Mucosa of rectum (tissue), 2 donors: ENCODE measurements at regions not wholly inside any gene's neighbourhood (a gene's known extent, or its start where the extent isn't known, plus 50 kb on each side); places are given as distances from the start of the nearest gene placed in this dataset.

ENCODE experiments used
- H3K27ac ChIP-seq, 2 donors: one replicate each; pipeline ENCODE4 v1.7.0; 2013; ENCODE audit warnings: inconsistent platforms in 2 of 2, low read depth in 2 of 2, low read length in 2 of 2
- H3K27me3 ChIP-seq, 2 donors: one replicate each; pipeline ENCODE4 v1.7.0; 2013; ENCODE audit warnings: low read length in 2 of 2; ENCODE audit not compliant: control insufficient read depth in 2 of 2, insufficient read depth in 2 of 2
- H3K36me3 ChIP-seq, 2 donors: one replicate each; pipeline ENCODE4 v1.7.0; 2013; ENCODE audit warnings: low read length in 2 of 2; ENCODE audit not compliant: control insufficient read depth in 2 of 2, insufficient read depth in 2 of 2
- H3K4me1 ChIP-seq, 2 donors: one replicate each; pipeline ENCODE4 v1.7.0; 2013; ENCODE audit warnings: low read length in 2 of 2, mild to moderate bottlenecking in 1 of 2; ENCODE audit not compliant: control insufficient read depth in 2 of 2, insufficient read depth in 2 of 2
- H3K4me3 ChIP-seq, 2 donors: one replicate each; pipeline ENCODE4 v1.7.0; 2013; ENCODE audit warnings: low read length in 2 of 2
- H3K9ac ChIP-seq, 2 donors: one replicate each; pipeline ENCODE4 v1.7.0; 2013; ENCODE audit warnings: low read length in 2 of 2, low read depth in 1 of 2, mild to moderate bottlenecking in 1 of 2
- H3K9me3 ChIP-seq, 2 donors: one replicate each; pipeline ENCODE4 v1.7.0; 2013; ENCODE audit warnings: low read length in 2 of 2; ENCODE audit not compliant: control insufficient read depth in 2 of 2
- donor health status: healthy.
- donor health status: Normal muscosa, but diverticular disease.

- Histone ChIP-seq H3K27me3 (no peaks in the 10 kb centered on the region), H3K4me1 (no peaks in the 10 kb centered on the region), H3K27ac (no peak overlapping the region), H3K4me3 (no peak overlapping the region), H3K36me3 (no peaks in the 10 kb centered on the region), H3K9me3 (no peaks in the 10 kb centered on the region), H3K9ac (no peak overlapping the region)
Measured at GRCh38 chr2:199136242-199136641, 321.5 kb downstream of the SATB2 start.

DNA sequence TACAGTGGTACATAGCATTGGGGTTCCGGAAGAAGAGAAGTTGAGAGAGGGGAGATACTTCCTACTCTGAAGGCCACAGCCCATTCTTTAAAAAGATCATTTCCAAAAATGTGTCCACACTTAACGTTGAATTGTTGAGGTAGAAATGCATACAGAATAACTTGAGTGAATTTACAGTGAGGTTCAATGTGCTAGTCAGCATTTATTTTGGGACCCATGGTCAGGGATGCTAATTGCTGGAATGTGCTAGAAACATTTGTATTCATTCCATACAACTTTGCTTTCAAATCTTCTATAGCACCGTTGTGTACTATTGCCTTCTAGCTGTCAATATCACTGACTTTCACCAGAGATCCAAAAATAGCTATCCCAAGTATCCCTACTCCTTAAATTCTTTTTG, 325.9 kb downstream of the SATB2 start:
- no peaks in the 10 kb centered on the region for H3K27me3 ChIP-seq

GRCh38 chr2:199131136-199131655, 326.5 kb downstream of the SATB2 start:
- Histone ChIP-seq H3K4me3 (no peak overlapping the region), H3K27me3 (no peaks in the 10 kb centered on the region), H3K9me3 (no peaks in the 10 kb centered on the region), H3K9ac (no peak overlapping the region), H3K4me1 (no peaks in the 10 kb centered on the region), H3K36me3 (no peaks in the 10 kb centered on the region), H3K27ac (no peak overlapping the region)

More for the DNA sequence above, 325.9 kb downstream of the SATB2 start:
- H3K4me3 ChIP-seq = no peak overlapping the region
- H3K27ac ChIP-seq = no peak overlapping the region
- H3K4me1 ChIP-seq = no peaks in the 10 kb centered on the region
- no peak overlapping the region for H3K9ac ChIP-seq
- no peaks in the 10 kb centered on the region for H3K36me3 ChIP-seq
- H3K9me3 ChIP-seq = no peaks in the 10 kb centered on the region

DNA sequence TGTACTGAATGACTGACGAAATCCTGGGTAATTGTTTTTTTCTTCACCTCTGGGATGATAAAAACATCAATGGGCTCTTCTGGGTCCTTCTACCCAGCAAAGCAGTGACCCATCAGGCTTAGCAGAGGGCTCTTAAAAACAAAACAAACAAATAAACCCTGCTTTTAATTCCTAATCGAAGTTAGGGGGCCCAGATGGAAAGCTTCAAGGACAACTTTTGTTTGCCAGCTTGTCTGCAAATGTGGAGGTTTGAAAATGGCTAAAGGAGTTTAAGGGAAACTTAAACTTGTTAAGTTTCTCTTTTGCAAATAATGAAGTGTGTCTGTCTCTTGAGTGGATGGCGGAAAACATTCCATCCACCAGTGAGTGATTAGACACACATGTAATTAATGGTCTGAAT, 327.2 kb downstream of the SATB2 start:
- no peaks in the 10 kb centered on the region for H3K9me3 ChIP-seq
- no peaks in the 10 kb centered on the region for H3K27me3 ChIP-seq
- no peaks in the 10 kb centered on the region for H3K36me3 ChIP-seq
- H3K9ac ChIP-seq = no peak overlapping the region
- no peak overlapping the region for H3K27ac ChIP-seq
- no peak overlapping the region for H3K4me3 ChIP-seq
- no peaks in the 10 kb centered on the region for H3K4me1 ChIP-seq

DNA sequence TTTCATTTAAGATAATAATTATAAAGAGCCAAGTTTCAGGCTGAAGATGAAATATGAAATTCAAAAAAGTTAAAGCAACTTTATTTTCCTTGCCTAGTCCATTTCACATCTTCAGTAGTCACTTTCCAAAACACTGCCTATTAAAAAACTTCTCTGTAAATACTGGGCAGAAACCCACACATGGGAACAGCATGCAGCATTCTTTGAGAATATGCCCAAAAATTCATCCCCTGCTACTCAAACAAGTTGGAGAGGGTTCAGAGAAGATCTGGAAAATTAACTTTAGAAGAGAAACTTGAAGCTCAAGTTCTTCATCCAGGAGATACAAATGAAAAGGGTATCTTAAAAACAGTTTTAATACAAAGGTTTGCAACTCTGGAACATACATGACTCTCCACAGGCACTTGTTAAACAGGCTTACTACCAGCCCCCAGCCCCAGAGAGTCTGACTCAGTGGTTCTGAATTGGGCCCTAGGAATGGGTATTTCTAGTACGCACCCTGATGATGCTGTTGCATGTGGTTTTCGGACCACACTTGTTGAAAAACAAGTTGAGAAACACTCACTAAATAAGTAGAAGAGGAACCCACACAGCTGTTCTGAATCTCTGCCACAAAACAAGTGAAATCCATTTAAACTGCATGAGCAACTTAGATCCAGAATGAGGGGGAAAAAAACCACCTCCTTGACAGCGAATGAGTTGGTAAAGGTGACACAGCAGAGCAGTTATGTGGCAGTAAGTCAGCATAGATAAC, 329.1 kb downstream of the SATB2 start:
- no peaks in the 10 kb centered on the region for H3K9me3 ChIP-seq

GRCh38 chr2:199119796-199120195, 337.9 kb downstream of the SATB2 start:
- H3K4me3 ChIP-seq = no peak overlapping the region
- no peaks in the 10 kb centered on the region for H3K4me1 ChIP-seq
- H3K27ac ChIP-seq = no peak overlapping the region
- H3K27me3 ChIP-seq = no peaks in the 10 kb centered on the region
- no peaks in the 10 kb centered on the region for H3K9me3 ChIP-seq
- no peaks in the 10 kb centered on the region for H3K36me3 ChIP-seq
- no peak overlapping the region for H3K9ac ChIP-seq

More for the DNA sequence above, 329.1 kb downstream of the SATB2 start:
- Histone ChIP-seq H3K4me1 (no peaks in the 10 kb centered on the region), H3K36me3 (no peaks in the 10 kb centered on the region), H3K27ac (no peak overlapping the region), H3K9ac (no peak overlapping the region), H3K27me3 (no peaks in the 10 kb centered on the region), H3K4me3 (no peak overlapping the region)

GRCh38 chr2:199118673-199119112, 339.0 kb downstream of the SATB2 start:
- H3K27me3 ChIP-seq = no peaks in the 10 kb centered on the region

DNA sequence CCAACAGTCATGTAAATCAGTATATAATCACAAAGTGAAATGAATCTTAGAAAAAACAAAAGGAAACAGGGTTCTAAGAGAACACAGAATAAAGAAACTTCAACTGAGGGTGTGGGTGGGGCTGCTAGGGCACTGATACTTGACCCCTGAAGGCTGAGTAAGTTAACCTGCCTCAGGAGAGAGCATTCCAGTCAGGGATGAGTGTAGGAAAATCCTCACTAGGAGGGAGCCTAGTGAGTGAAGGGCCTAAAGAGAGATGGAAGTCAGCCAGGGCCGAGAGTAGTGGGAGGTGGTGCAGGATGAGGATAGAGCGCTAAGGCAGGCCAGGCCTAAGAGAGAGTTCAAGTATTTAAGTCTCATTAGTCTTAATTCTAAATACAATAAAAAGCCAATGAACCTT, 342.6 kb downstream of the SATB2 start:
- H3K27ac ChIP-seq = no peak overlapping the region
- H3K9me3 ChIP-seq = no peaks in the 10 kb centered on the region
- H3K4me1 ChIP-seq = no peaks in the 10 kb centered on the region
- no peaks in the 10 kb centered on the region for H3K36me3 ChIP-seq
- H3K9ac ChIP-seq = no peak overlapping the region
- H3K4me3 ChIP-seq = no peak overlapping the region
- H3K27me3 ChIP-seq = no peaks in the 10 kb centered on the region

More at GRCh38 chr2:199118673-199119112, 339.0 kb downstream of the SATB2 start:
- H3K9me3 ChIP-seq = no peaks in the 10 kb centered on the region
- no peaks in the 10 kb centered on the region for H3K36me3 ChIP-seq
- no peak overlapping the region for H3K27ac ChIP-seq
- H3K4me1 ChIP-seq = no peaks in the 10 kb centered on the region
- no peak overlapping the region for H3K4me3 ChIP-seq
- no peak overlapping the region for H3K9ac ChIP-seq

DNA sequence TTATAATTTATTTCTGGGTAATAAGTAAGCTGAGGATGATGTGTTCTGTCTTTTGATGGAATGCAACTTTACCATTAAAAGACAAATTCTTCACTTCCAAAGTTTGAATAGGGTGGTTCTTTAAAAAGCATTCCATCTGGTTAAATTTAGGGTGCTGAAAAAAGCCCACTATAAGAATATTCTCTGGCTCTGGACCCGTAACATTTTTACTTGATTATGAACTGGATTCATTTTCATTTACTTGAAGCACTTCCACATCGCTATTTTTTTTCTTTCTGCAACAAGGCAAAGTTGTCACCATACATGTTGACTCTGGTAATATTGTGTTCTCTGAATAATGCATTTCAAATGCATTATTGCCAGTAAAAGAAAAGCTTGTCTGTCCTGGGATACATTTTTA, 344.6 kb downstream of the SATB2 start:
- Histone ChIP-seq H3K4me1 (no peaks in the 10 kb centered on the region), H3K9me3 (no peaks in the 10 kb centered on the region), H3K4me3 (no peak overlapping the region), H3K27ac (no peak overlapping the region), H3K9ac (no peak overlapping the region), H3K27me3 (no peaks in the 10 kb centered on the region), H3K36me3 (no peaks in the 10 kb centered on the region)

DNA sequence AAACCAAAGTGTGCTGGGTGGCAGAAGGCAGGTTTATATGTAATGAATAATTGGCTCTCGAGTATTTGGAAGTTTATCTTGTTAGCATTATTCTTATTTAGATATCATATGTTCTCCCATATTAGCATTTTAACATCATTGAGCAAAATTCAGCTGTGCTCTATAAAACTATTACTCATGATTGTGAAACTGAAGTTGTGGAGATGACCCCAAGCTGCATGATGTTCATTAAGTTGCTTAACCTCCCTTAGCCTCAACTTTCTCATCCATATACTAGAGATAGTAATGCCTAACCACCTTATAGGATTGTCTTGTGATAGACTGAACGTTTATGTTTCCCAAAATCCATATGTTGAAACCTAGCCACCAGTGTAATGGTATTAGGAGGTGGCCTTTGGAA, 346.3 kb downstream of the SATB2 start:
- Histone ChIP-seq H3K4me3 (no peak overlapping the region), H3K27ac (no peak overlapping the region), H3K36me3 (no peaks in the 10 kb centered on the region), H3K9me3 (no peaks in the 10 kb centered on the region), H3K9ac (no peak overlapping the region), H3K4me1 (no peaks in the 10 kb centered on the region), H3K27me3 (no peaks in the 10 kb centered on the region)
